ENCODE measurements at regions not wholly inside any gene's neighbourhood (a gene's known extent, or its start where the extent isn't known, plus 50 kb on each side); places are given as distances from the start of the nearest gene placed in this dataset.

DNA sequence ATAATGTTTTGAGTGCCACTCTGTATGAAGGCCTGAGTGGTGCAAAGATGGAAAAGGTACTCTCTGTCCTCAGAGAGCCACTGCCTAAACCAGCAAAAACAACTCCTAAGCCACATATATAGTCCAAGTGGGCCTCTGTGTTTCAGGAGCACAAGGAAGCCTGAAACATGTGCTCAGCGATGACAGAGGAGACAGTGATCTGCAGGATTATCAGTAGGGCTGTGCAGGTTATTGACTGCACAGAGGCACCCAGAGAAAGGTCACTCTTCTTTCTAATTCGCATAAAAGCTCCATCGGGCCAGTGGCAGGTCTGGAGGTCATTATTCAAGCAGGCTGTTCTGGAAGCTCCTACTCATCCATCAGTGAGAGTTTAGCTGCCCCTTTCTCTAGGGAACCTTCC, 361.9 kb downstream of the BCL11B start:
- TF ChIP-seq MYC (CRISPR knock-in tag; IDR thresholded peaks at IDR 0.05; ENCODE audit: borderline replicate concordance): no peak
- TF ChIP-seq, protein P1, sequence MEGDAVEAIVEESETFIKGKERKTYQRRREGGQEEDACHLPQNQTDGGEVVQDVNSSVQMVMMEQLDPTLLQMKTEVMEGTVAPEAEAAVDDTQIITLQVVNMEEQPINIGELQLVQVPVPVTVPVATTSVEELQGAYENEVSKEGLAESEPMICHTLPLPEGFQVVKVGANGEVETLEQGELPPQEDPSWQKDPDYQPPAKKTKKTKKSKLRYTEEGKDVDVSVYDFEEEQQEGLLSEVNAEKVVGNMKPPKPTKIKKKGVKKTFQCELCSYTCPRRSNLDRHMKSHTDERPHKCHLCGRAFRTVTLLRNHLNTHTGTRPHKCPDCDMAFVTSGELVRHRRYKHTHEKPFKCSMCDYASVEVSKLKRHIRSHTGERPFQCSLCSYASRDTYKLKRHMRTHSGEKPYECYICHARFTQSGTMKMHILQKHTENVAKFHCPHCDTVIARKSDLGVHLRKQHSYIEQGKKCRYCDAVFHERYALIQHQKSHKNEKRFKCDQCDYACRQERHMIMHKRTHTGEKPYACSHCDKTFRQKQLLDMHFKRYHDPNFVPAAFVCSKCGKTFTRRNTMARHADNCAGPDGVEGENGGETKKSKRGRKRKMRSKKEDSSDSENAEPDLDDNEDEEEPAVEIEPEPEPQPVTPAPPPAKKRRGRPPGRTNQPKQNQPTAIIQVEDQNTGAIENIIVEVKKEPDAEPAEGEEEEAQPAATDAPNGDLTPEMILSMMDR (CRISPR knock-in tag; IDR thresholded peaks at IDR 0.05): no peak
- no peak for TF ChIP-seq AKAP8 (CRISPR knock-in tag; IDR thresholded peaks at IDR 0.05)
- no peak for TF ChIP-seq SRSF9 (IDR thresholded peaks at IDR 0.05; ENCODE audit: borderline replicate concordance, insufficient read depth, low read depth, low read length, poor library complexity, severe bottlenecking)
- TF ChIP-seq TBL1XR1 (IDR thresholded peaks at IDR 0.05; ENCODE audit: borderline replicate concordance, low read length, partially characterized antibody): no peak
- no peak for TF ChIP-seq KDM1A (CRISPR knock-in tag; IDR thresholded peaks at IDR 0.05)
- TF ChIP-seq POLR2A (IDR thresholded peaks at IDR 0.05; ENCODE audit: insufficient read depth in 1 of 2, low read depth in 2 of 2, low read length in 2 of 2): no peak
- no peak for TF ChIP-seq ZC3H13 (CRISPR knock-in tag; IDR thresholded peaks at IDR 0.05)
- no peak for TF ChIP-seq PHF5A (CRISPR knock-in tag; IDR thresholded peaks at IDR 0.05; ENCODE audit: low read depth, unreplicated experiment)
- TF ChIP-seq, protein P2, sequence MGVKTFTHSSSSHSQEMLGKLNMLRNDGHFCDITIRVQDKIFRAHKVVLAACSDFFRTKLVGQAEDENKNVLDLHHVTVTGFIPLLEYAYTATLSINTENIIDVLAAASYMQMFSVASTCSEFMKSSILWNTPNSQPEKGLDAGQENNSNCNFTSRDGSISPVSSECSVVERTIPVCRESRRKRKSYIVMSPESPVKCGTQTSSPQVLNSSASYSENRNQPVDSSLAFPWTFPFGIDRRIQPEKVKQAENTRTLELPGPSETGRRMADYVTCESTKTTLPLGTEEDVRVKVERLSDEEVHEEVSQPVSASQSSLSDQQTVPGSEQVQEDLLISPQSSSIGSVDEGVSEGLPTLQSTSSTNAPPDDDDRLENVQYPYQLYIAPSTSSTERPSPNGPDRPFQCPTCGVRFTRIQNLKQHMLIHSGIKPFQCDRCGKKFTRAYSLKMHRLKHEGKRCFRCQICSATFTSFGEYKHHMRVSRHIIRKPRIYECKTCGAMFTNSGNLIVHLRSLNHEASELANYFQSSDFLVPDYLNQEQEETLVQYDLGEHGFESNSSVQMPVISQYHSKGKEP (CRISPR knock-in tag; IDR thresholded peaks at IDR 0.05): no peak
- no peak for TF ChIP-seq BCLAF1 (IDR thresholded peaks at IDR 0.05)
- TF ChIP-seq FOSL2 (CRISPR knock-in tag; IDR thresholded peaks at IDR 0.05): no peak
- TF ChIP-seq EP300 (IDR thresholded peaks at IDR 0.05; ENCODE audit: low read depth in 2 of 2, low read length in 2 of 2): no peak
- TF ChIP-seq EP300 (CRISPR knock-in tag; IDR thresholded peaks at IDR 0.05; ENCODE audit: borderline replicate concordance): no peak

All from HepG2 (cell line).